Dedifferentiated amniotic fluid mesenchymal stem cell (primary cell): ENCODE measurements at regions not wholly inside any gene's neighbourhood (a gene's known extent, or its start where the extent isn't known, plus 50 kb on each side); places are given as distances from the start of the nearest gene placed in this dataset.

Experiments used
- DNase-seq: peaks from one replicate; pipeline ENCODE4 v3.0.0-alpha.2; 2016; ENCODE audit errors: extremely low spot score

DNA sequence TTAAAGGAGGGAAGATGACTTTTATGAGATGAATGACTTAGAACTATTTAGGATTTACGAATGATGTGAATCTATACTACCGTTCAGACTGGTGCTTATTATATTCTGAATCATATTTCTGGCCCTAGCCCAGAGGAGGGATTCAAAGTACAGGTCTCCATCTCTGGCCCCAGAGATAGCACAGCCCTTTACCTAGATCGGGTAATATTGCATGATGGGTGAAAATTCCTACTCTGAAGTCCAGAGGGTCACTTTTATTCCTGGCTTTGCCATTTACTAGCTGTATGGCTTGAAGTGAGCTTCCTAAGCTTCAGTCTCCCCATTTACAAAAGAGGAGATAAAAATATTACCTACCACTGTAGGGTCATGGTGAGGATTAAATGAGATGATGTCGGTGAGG, 135.8 kb upstream of the OSR1 start:
- no peak for DNase-seq

DNA sequence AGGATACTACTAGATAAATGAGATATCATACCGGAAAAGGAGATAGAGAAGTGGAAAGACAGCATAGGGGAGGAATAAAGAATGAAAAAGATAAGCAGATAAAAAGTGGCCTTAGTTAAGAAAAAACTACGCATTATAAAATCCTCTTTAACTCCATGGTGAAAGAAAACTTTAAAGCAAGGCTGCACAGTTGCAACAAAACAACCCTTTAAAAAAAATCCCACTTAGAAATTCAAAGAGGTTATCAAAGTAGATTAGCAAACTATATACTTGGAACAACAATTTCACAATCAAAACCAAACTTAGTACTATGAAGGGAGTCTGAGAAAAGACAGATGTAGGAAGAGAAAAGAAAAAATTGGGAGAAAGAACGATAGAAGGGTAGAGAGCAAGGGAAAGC, 133.4 kb upstream of the OSR1 start:
- DNase-seq, result no peak

- DNase-seq, result no peak
Observed at GRCh38 chr2:19490846-19491435, 132.5 kb upstream of the OSR1 start.

- DNase-seq, result no peak
Observed at GRCh38 chr2:19488009-19488691, 129.7 kb upstream of the OSR1 start.

- no peak for DNase-seq
Observed at GRCh38 chr2:19484736-19485135, 126.3 kb upstream of the OSR1 start.

DNA sequence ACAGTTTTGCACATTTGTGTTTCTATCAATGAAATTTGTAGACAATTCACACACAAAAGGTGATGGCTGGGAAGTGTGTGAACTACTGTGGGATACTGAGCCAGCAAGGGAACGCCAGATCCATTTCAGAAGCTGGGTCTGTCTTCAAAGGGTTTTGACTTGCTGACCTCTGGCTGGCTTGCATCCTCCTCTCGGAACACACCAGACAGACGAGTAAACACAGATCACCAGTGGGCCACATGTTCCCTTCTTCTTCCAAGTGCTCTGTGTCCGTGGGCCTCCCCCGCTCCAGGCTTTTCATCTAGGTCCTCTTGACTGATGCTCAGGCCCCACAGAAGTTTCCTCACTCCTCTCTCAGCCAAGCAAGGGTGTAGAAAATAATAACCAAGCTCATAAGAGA, 122.2 kb upstream of the OSR1 start:
- DNase-seq, result no peak

- DNase-seq, result no peak
Observed at GRCh38 chr2:19479666-19480065, 121.2 kb upstream of the OSR1 start.

GRCh38 chr2:19478409-19478808, 120.0 kb upstream of the OSR1 start:
- no peak for DNase-seq

- no peak for DNase-seq
Observed at GRCh38 chr2:19476327-19476726, 117.9 kb upstream of the OSR1 start.

GRCh38 chr2:19474128-19474527, 115.7 kb upstream of the OSR1 start:
- DNase-seq, result no peak

- no peak for DNase-seq
Observed at GRCh38 chr2:19473350-19473749, 114.9 kb upstream of the OSR1 start.

- DNase-seq, result no peak
Observed at GRCh38 chr2:19472391-19472978, 114.1 kb upstream of the OSR1 start.

GRCh38 chr2:19471491-19471890, 113.1 kb upstream of the OSR1 start:
- no peak for DNase-seq

- DNase-seq, result no peak
Observed at GRCh38 chr2:19465978-19466377, 107.6 kb upstream of the OSR1 start.

DNA sequence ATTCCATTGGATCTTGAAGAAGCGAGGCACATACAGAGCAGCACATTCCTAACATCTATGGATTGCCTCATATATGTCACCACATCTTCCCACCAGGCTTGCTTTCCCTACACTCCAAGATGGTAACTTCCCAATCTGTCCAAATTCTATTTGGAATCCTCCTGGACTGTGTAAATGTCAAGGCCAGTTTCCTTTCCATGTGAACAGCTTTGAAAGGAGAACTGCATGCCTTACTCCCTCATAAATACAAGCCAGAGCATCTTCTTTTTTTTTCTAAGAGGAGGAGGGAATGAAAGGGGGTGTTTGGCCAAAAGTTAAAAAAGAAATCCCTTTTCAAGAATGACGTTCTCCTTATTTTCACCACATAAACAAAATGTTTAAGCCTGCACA, 103.8 kb upstream of the OSR1 start:
- no peak for DNase-seq

GRCh38 chr2:19461504-19462255, 103.3 kb upstream of the OSR1 start:
- no peak for DNase-seq

DNA sequence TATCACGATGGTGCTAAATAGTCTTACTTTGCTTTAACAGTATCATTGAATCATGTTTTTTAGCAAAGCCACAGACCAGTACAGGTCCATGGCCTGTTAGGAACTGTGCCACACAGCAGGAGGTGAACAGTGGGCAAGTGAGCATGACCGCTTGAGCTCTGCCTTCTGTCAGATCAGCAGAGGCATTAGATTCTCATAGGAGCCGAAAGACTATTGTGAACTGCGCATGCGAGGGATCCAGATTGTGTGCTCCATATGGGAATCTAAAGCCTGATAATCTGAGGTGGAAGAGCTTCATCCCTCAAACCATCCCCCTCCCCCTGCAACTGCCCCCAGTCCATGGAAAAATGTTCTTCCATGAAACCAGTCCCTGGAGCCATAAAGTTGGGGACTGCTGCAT, 102.3 kb upstream of the OSR1 start:
- DNase-seq, result no peak

DNA sequence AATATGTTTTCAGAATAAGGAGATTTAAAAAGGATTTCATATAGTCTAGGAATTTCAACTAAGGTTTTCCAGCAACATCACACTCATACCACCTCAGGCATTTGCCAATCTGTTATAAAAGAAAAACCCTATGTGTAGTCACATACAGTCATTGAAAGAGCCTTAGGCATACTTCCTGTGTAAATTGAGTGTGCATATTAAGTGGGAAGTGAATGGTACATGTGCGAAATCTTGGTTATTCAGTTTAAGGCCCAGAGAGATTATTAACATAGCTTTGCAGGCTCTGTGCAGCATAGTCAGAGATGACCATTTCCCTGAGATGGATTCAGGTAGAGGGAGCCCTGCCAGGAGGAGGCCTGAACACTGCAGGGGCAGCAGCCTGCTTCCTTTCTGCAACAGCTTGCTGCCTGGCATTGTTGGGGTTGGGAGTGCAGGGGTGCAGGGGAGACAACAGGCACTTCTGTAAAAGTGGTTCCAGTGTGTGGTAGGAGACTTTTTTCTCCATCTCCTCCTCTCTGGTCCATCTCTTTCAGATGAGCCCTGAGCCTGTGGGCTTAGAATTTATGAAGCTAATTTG, 100.1 kb upstream of the OSR1 start:
- DNase-seq, result no peak

DNA sequence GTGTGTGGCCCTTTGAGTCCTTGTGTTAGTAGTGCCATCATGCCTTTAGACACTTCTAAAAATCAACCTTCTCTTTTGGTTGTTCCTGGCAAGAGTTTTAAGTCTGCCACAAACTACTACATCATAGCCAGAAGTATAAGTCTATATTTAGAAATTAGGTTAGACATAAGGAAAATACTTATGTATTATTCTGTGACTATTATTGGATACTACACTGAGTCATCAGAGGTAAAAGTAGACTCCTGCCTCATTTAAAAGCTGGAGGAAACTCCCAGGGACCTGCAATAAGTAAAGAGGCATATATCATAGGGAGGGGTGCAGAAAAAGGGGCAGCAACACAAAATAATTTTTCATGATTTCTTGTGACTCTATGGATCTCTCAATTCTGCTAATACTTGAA, 99.4 kb upstream of the OSR1 start:
- DNase-seq, result no peak

DNA sequence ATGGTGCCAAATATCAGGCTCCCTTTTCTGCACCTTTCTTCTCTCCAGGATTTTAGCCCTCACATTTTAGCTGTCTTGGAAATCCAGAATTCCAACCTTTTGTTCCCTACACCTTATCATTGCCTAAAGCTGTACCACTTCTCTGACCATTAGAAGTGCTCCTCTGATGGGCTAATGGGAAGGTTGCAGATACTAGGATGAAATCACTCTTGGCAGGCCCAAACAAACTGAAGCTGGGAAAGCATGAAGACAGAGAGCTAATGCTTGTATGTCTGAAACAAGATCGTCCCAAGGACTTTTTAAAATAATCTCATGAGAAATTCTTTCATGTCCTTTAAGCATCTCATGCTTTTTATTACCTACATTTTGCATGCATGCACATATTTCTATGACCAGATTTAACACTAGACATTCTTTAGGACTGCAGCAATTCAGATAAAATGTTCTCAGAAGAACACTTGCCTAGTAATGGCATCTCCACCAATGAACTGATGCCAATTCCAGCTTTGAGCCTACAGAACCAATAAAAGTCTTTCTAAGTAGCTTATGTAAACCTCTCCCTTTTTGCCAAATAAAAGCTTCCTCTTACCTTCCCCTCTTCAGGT, 98.4 kb upstream of the OSR1 start:
- DNase-seq, result no peak

GRCh38 chr2:19454125-19454524, 95.7 kb upstream of the OSR1 start:
- DNase-seq, result no peak

DNA sequence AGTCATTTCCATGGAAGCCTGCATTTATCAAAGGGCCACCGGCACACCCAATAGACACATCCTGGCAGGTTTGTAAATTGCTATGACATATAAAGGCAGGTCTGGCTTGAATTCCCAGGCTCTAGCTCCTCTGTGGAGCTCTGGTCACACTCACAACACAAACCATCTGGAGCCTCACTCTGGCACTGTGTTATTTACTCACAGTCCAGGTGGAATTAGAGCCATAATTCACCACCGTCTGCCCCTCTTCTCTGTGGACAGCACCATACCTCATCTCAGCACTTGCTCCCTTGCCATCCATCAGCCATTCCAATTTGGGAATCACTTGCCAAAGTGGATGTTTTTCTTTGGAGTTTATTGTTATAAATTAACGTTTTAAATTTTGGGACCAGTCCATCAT, 84.3 kb upstream of the OSR1 start:
- no peak for DNase-seq
